Astrocyte of the spinal cord (primary cell): ENCODE measurements at regions not wholly inside any gene's neighbourhood (a gene's known extent, or its start where the extent isn't known, plus 50 kb on each side); places are given as distances from the start of the nearest gene placed in this dataset.

Source experiments
- DNase-seq: peaks from one replicate; pipeline ENCODE4 v3.0.0; 2011; ENCODE audit warnings: low read depth, low spot score
- H3K4me3 ChIP-seq: 2 replicates; pipeline ENCODE4 v1.5.1; 2011; ENCODE audit warnings: low read depth, mild to moderate bottlenecking, low read length, moderate library complexity
- in situ Hi-C: cut with HindIII; loops from 2 replicates; pipeline ENCODE4 v1.10.0; 2017; ENCODE audit warnings: low sequenced_read_pairs
- TF ChIP-seq, protein P1 (sequence below): IDR thresholded peaks from 2 replicates; pipeline ENCODE4 v1.5.1; 2012; ENCODE audit warnings: low read depth, mild to moderate bottlenecking, low read length, inconsistent platforms

DNA sequence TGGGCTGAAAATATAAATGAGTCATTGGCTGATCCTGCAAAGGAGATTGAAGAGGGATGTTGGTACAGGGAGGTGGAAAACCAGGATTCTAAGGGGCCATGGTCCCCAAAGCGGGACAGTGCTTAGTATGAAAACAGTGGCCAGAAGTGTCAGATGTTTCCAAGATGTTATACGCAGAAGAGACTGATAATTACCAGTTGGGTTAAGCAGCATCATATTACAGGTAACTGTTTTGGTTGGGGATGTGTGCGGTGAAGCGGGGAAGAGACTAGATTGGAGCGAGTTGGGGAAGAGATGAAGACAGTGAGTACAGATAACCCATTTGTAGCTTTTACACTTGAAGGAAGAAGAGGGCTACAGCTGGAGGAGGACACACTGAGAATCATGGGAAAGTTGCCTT lies 80.8 kb downstream of the PLEKHG1 start:
- H3K4me3 ChIP-seq: no peak overlapping the region
- no peak for DNase-seq
- TF ChIP-seq, protein P1, sequence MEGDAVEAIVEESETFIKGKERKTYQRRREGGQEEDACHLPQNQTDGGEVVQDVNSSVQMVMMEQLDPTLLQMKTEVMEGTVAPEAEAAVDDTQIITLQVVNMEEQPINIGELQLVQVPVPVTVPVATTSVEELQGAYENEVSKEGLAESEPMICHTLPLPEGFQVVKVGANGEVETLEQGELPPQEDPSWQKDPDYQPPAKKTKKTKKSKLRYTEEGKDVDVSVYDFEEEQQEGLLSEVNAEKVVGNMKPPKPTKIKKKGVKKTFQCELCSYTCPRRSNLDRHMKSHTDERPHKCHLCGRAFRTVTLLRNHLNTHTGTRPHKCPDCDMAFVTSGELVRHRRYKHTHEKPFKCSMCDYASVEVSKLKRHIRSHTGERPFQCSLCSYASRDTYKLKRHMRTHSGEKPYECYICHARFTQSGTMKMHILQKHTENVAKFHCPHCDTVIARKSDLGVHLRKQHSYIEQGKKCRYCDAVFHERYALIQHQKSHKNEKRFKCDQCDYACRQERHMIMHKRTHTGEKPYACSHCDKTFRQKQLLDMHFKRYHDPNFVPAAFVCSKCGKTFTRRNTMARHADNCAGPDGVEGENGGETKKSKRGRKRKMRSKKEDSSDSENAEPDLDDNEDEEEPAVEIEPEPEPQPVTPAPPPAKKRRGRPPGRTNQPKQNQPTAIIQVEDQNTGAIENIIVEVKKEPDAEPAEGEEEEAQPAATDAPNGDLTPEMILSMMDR: no peak
- in situ Hi-C loops: no loop called here

DNA sequence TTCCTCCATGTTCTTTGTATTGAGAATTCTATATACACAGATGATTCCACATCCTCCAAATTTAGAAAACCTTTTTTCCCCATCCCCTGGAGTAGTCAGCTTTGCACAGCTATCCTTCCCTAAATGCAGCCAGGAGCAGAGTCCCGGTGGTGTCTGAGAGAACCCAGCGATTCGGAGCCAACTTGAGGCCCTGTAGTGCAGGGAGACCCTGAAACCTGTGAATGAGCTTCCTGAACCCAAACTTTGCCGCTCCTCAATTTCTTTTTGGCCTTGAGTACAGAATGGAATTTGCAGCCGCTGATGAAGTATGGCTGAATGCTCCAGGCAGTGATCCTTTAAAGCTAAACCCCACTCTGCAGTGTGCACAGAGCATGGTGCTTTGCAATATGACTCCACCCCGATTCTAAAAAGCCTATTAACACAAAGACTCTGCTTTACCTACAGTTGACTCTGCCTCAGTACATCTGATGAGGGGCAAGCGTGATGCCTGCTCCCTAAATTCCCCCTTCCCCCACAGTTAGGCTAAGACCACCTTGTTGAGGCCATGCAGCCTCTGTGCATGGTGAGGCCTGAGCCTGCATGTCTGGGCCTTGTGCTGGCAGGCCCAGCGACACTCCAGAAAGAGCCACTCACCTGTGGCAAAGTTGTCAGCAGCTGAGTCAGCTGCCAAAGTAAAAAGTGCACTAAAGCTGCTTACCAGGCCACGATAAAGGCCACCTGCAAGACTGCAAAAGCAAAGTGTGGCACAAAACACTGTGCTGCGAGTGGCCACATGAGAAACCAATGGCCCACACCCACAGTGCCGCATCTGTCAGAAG lies 82.1 kb downstream of the PLEKHG1 start:
- no peak for DNase-seq
- TF ChIP-seq, protein P1: no peak
- in situ Hi-C loops: no loop called here
- H3K4me3 ChIP-seq: no peak overlapping the region

DNA sequence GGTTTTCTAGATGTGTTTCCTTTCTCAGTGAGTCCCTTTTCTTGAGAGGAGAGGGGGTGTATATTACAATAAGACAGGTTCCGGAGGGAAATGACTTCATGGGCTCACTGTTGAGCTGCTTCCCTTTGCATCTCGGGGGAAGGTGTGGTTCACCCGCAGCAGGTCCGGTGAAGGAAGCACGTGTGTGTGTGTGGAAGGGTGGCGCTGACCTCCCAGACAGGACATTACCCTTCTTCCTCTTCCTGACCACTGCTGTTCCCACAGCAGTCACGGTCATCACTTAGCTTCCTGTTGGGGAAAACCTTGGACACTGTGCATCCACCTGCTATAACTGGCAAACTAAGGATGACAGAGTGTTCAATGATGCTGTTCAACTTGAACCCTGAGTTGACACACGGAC lies 83.6 kb downstream of the PLEKHG1 start:
- no peak for DNase-seq
- TF ChIP-seq, protein P1: no peak
- in situ Hi-C loops: no loop called here
- H3K4me3 ChIP-seq: no peak overlapping the region

DNA sequence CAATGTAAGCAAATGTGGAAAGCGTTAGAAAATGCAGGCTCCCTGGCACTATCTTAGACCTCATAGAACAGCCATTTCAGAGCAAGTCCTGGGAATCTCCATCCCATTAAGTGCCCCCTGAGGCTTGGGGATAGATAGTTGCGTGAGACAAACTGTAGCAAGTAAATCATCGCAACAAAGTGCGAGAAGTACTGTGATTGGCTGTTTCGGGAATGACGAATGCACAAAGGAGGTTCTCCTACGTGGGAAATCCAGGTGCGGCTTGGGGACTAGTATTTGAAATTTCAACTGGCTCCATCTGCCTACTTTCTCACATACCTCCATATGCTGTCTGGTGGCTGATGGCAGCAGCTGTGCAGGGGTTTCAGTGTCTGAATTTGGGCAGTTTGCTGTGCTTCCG lies 84.5 kb downstream of the PLEKHG1 start:
- TF ChIP-seq, protein P1: no peak
- H3K4me3 ChIP-seq: no peak overlapping the region
- in situ Hi-C loops: no loop called here
- no peak for DNase-seq

DNA sequence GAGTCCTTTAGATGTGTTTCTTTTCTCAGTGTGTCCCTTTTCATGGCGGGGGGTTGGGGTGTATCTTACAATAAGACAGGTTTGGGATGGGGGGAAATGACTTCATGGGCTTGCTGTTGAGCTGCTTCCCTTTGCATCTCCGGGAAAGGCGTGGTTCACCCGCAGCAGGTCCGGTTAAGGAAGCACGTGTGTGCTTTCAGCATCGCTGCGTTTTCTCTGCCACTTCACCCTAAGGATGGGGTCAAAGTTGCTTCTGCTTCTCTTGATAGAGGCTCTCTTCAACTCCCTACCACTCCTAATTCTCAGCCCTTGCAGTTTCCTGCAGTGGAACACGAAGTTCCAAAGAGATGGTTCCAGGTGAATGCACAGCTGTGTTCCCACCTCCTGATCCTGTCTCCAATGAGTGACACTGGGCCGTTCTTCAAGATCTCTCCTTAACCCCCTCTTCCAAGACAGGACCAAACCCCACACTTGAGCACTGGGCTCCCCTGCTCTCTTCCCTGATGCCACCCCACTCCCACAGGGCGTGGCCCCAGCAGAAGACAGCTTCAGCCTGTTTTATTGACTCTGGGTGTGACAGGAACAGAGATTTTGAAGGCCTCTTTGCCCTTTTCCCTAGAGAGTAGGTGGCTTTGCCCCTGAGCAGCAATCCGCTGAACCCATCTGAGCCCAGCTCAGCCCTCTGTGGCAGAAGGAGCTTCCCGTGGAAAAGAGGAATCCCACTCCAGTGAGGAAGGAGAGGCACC lies 85.2 kb downstream of the PLEKHG1 start:
- no peak for DNase-seq
- TF ChIP-seq, protein P1: no peak
- in situ Hi-C loops: no loop called here
- no peak overlapping the region for H3K4me3 ChIP-seq

DNA sequence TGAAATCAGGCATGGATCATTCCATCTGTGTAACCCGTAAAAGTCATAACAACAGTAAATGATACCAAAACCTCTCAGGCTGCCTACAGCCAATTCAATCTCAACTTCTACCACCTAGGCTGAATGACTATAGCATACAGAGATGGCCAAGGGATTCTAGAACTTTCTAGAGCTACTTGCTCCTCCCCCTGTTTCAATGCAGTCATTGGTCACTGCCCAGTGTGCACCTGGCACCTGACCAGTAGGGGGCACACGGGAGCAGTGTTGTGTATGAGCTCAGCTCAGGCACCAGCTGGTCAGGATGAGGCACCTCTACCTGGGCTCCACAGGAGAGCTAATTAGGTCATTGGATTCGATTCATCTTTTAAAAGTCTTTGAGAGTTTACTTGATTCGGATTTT lies 86.2 kb downstream of the PLEKHG1 start:
- TF ChIP-seq, protein P1: peak; percentile 66
- DNase-seq: no peak
- in situ Hi-C loops: no loop called here
- H3K4me3 ChIP-seq: no peak overlapping the region
